Endodermal cell (in vitro differentiated cells): ENCODE measurements at regions not wholly inside any gene's neighbourhood (a gene's known extent, or its start where the extent isn't known, plus 50 kb on each side); places are given as distances from the start of the nearest gene placed in this dataset.

Experiments used
- DNase-seq: peaks from one replicate; pipeline ENCODE4 v3.0.0-alpha.2; 2017
- H3K27ac ChIP-seq: 2 replicates; pipeline ENCODE4 v1.5.1; 2013; ENCODE audit warnings: mild to moderate bottlenecking, low read depth, low read length, moderate library complexity
- H3K27me3 ChIP-seq: 2 replicates; pipeline ENCODE4 v1.6.1; 2013; ENCODE audit warnings: mild to moderate bottlenecking, low read length, moderate library complexity; ENCODE audit not compliant: insufficient read depth, control insufficient read depth, poor library complexity, severe bottlenecking
- H3K36me3 ChIP-seq: 2 replicates; pipeline ENCODE4 v1.7.0; 2013; ENCODE audit warnings: mild to moderate bottlenecking, low read length, moderate library complexity; ENCODE audit not compliant: control insufficient read depth, insufficient read depth
- H3K4me1 ChIP-seq: one replicate; pipeline ENCODE4 v1.7.0; 2013; ENCODE audit warnings: low read length; ENCODE audit not compliant: control insufficient read depth, insufficient read depth
- H3K4me3 ChIP-seq: 2 replicates; pipeline ENCODE4 v1.5.1; 2013; ENCODE audit warnings: mild to moderate bottlenecking, low read length, moderate library complexity
- H3K9ac ChIP-seq: 2 replicates; pipeline ENCODE4 v1.6.1; 2013; ENCODE audit warnings: mild to moderate bottlenecking, low read length, moderate library complexity; ENCODE audit not compliant: poor library complexity, severe bottlenecking; ENCODE audit errors: extremely low read depth
- H3K9me3 ChIP-seq: 2 replicates; pipeline ENCODE4 v1.6.1; 2013; ENCODE audit warnings: mild to moderate bottlenecking, low read length, moderate library complexity; ENCODE audit not compliant: control insufficient read depth
- H3K27ac Mint-ChIP-seq: 2 replicates; pipeline ENCODE4 v1.8.0; 2020; ENCODE audit warnings: mixed read lengths
- H3K27me3 Mint-ChIP-seq: 2 replicates; pipeline ENCODE4 v1.8.0; 2021; ENCODE audit warnings: mild to moderate bottlenecking, mixed read lengths; ENCODE audit not compliant: insufficient read depth
- H3K36me3 Mint-ChIP-seq: 2 replicates; pipeline ENCODE4 v1.8.0; 2020; ENCODE audit warnings: low read depth, mixed read lengths
- H3K4me1 Mint-ChIP-seq: 2 replicates; pipeline ENCODE4 v1.8.0; 2020; ENCODE audit warnings: mixed read lengths
- H3K4me3 Mint-ChIP-seq: 2 replicates; pipeline ENCODE4 v1.8.0; 2020; ENCODE audit warnings: mild to moderate bottlenecking, moderate library complexity, mixed read lengths
- H3K9me3 Mint-ChIP-seq: 2 replicates; pipeline ENCODE4 v1.8.0; 2020; ENCODE audit warnings: mild to moderate bottlenecking, mixed read lengths
- CTCF ChIP-seq: fragments of 200-600 bp; sonication (generic); conservative IDR thresholded peaks from 2 replicates; pipeline ENCODE4 v1.5.0; 2021; ENCODE audit warnings: antibody characterized with exemption, mild to moderate bottlenecking
- whole genome bisulfite sequencing, 2 experiments: methylation state at CpG; one replicate each; pipeline versions ENCODE4 v1.1.5 to v1.1.7; 2013; ENCODE audit warnings: missing lambda C conversion rate in 2 of 2, mixed read lengths in 1 of 2; ENCODE audit not compliant: insufficient coverage in 1 of 2, insufficient read length in 1 of 2; 5-methylcytosine and 5-hydroxymethylcytosine counted together

- no peaks in the 10 kb centered on the region for H3K4me1 Mint-ChIP-seq
- no peak overlapping the region for H3K9ac ChIP-seq
- H3K4me3 ChIP-seq: no peak overlapping the region
- H3K27me3 ChIP-seq: no peaks in the 10 kb centered on the region
- no peaks in the 10 kb centered on the region for H3K9me3 ChIP-seq
- no peak for DNase-seq
- WGBS, 2 experiments: 58% methylated on average over 4 of the region's 4 CpGs; no CpG with 5 or more reads in 1 of the 2 experiments
- no peak for TF ChIP-seq CTCF
- no peaks in the 10 kb centered on the region for H3K27me3 Mint-ChIP-seq
- H3K27ac Mint-ChIP-seq: no peak overlapping the region
- peaks cover 7% of the 10 kb centered on the region for H3K9me3 Mint-ChIP-seq
- H3K4me1 ChIP-seq: no peaks in the 10 kb centered on the region
- H3K36me3 ChIP-seq: no peaks in the 10 kb centered on the region
- H3K36me3 Mint-ChIP-seq: no peaks in the 10 kb centered on the region
- no peak overlapping the region for H3K27ac ChIP-seq
- no peak overlapping the region for H3K4me3 Mint-ChIP-seq
Measured at GRCh38 chr6:100979267-100979666, 98.1 kb upstream of the ASCC3 start.

DNA sequence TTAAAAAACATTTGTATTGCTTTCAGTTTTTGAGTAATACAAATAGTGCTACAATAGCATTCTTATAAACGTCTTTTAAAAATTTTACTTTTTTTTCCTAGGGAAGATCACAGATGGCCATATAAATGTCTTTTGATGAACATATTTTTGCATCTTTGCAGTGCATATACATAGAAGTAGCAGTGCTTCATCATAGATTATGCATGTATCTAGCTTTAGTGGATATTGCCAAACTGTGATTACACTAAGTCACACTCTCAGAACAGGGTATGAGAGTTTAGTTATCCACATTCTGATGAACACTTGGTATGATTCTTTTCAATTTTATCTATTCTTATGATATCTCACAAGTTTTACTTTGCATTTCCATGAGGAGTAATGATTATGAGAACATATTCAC is 99.8 kb upstream of the ASCC3 start:
- Mint-ChIP-seq H3K27me3 (no peaks in the 10 kb centered on the region), H3K4me1 (no peaks in the 10 kb centered on the region), H3K9me3 (peaks cover 7% of the 10 kb centered on the region), H3K36me3 (no peaks in the 10 kb centered on the region), H3K4me3 (no peak overlapping the region), H3K27ac (no peak overlapping the region)
- no peak for DNase-seq
- H3K27me3 ChIP-seq: no peaks in the 10 kb centered on the region
- no peak overlapping the region for H3K4me3 ChIP-seq
- no peaks in the 10 kb centered on the region for H3K9me3 ChIP-seq
- H3K9ac ChIP-seq: no peak overlapping the region
- 88% methylated on average over 1 of the region's 1 CpG; no CpG with 5 or more reads in 1 of the 2 experiments for WGBS, 2 experiments
- no peaks in the 10 kb centered on the region for H3K36me3 ChIP-seq
- H3K4me1 ChIP-seq: no peaks in the 10 kb centered on the region
- no peak overlapping the region for H3K27ac ChIP-seq
- TF ChIP-seq CTCF: no peak

DNA sequence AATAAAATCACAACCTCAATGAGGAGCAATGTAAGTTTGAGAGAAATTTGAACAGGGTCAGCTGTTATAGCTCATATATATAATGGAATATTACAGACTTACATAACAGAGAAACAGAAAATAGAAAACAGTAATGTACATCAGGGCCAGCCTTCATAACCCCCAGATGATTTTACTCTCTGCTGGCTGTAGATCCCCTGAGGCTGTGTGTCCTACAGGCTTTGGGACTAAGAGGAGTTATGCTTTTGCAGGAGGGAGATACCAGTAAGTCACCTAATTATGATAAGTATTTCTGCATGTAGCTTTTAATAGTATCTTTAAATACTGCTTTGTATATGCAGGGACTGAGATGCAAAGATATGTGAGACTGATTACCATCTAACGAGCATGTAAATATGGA is 105.8 kb upstream of the ASCC3 start:
- no peak overlapping the region for H3K27ac Mint-ChIP-seq
- Histone ChIP-seq H3K27me3 (no peaks in the 10 kb centered on the region), H3K4me1 (no peaks in the 10 kb centered on the region), H3K36me3 (no peaks in the 10 kb centered on the region), H3K9me3 (no peaks in the 10 kb centered on the region), H3K4me3 (no peak overlapping the region), H3K9ac (no peak overlapping the region), H3K27ac (no peak overlapping the region)
- no peak overlapping the region for H3K4me3 Mint-ChIP-seq
- DNase-seq: no peak
- H3K4me1 Mint-ChIP-seq: no peaks in the 10 kb centered on the region
- peaks cover 10% of the 10 kb centered on the region for H3K9me3 Mint-ChIP-seq
- TF ChIP-seq CTCF: no peak
- no peaks in the 10 kb centered on the region for H3K36me3 Mint-ChIP-seq
- H3K27me3 Mint-ChIP-seq: no peaks in the 10 kb centered on the region
- WGBS, 2 experiments: 91 to 100% methylated on average over 1 of the region's 1 CpG
